K562 (cell line): ENCODE measurements at regions not wholly inside any gene's neighbourhood (a gene's known extent, or its start where the extent isn't known, plus 50 kb on each side); places are given as distances from the start of the nearest gene placed in this dataset.

ENCODE experiments used
- ATAC-seq: fragments of 200-7000 bp; cut with Tn5 transposase; 3 replicates; pipeline ENCODE4 v1.9.1; 2020; ENCODE audit warnings: moderate library complexity
- BruUV-seq: library from RNA; stranded (reverse); fragments of 400-500 nt; replicated peaks from 2 replicates; lab custom pipeline; 2021; lab: Mats Ljungman, UMichigan
- CTCF ChIA-PET: fragments of 300-600 bp; formaldehyde crosslinking; extraction: SDS; loops from one replicate; lab custom pipeline; 2021; ENCODE audit warnings: low intra/inter-chr PET ratio; lab: Yijun Ruan, JAX
- POLR2A ChIA-PET: fragments of 300-600, 350-650 bp; sonication (Branson Sonifier 250); formaldehyde crosslinking; extraction: SDS; loops from one replicate; lab custom pipeline; 2021; ENCODE audit warnings: antibody characterized with exemption, inconsistent platforms; lab: Yijun Ruan, JAX
- DNase-seq, 4 experiments: peaks; one replicate each; pipeline versions ENCODE4 v3.0.0 to v3.0.0-alpha.2; 2011 to 2018; ENCODE audit warnings: low spot score in 3 of 4, mixed read lengths in 3 of 4; ENCODE audit errors: extremely low read depth in 1 of 4
- FAIRE-seq: peaks from 2 replicates; lab custom pipeline; 2011; peaks lifted over from hg19 to GRCh38; lab: Jason Lieb, UNC
- H2AFZ ChIP-seq: 2 replicates; pipeline ENCODE4 v1.6.0; 2011; ENCODE audit warnings: low read depth, low read length, control low read depth, inconsistent platforms
- H3K27ac ChIP-seq: fragments of 200-600 bp; 3 replicates; pipeline ENCODE4 v1.8.0; 2011; ENCODE audit warnings: low read depth, mild to moderate bottlenecking, control low read depth, inconsistent platforms, low read length, moderate library complexity, mixed read lengths; ENCODE audit errors: extremely low read depth
- H3K27me3 ChIP-seq, 2 experiments: fragments of 300-600 bp in 1 of 2; 2 replicates in 1 of 2; 3 replicates in 1 of 2; pipeline versions ENCODE4 v1.6.0 to v1.8.0; 2011; ENCODE audit warnings: inconsistent platforms in 2 of 2, low read length in 2 of 2, mild to moderate bottlenecking in 1 of 2, mixed read lengths in 1 of 2, moderate library complexity in 1 of 2; ENCODE audit not compliant: control insufficient read depth in 2 of 2, insufficient read depth in 2 of 2
- H3K36me3 ChIP-seq: fragments of 300-600 bp; 3 replicates; pipeline ENCODE4 v1.8.0; 2011; ENCODE audit warnings: mild to moderate bottlenecking, low read length, inconsistent platforms; ENCODE audit not compliant: control insufficient read depth, insufficient read depth
- H3K4me1 ChIP-seq, 2 experiments: fragments of 200-600 bp in 1 of 2; replicated peaks in 1 of 2; 2 replicates in 1 of 2; 3 replicates in 1 of 2; pipeline versions ENCODE4 v1.5.1 to v1.8.0; 2011; ENCODE audit warnings: inconsistent platforms in 2 of 2, low read length in 2 of 2, mild to moderate bottlenecking in 1 of 2, mixed read lengths in 1 of 2, moderate library complexity in 1 of 2; ENCODE audit not compliant: control insufficient read depth in 2 of 2, insufficient read depth in 2 of 2
- H3K4me2 ChIP-seq: 2 replicates; pipeline ENCODE4 v1.6.1; 2011; ENCODE audit warnings: low read length, control low read depth, inconsistent platforms, mixed read lengths; ENCODE audit not compliant: insufficient read depth
- H3K4me3 ChIP-seq: fragments of 200-600 bp; sonication (generic), shearing (Covaris generic); 2 replicates; pipeline ENCODE4 v1.5.1; 2016; ENCODE audit warnings: control low read depth, inconsistent platforms
- H3K79me2 ChIP-seq: fragments of 200-600 bp; 3 replicates; pipeline ENCODE4 v1.8.0; 2011; ENCODE audit warnings: low read length, inconsistent platforms; ENCODE audit not compliant: control insufficient read depth, insufficient read depth
- H3K9ac ChIP-seq, 2 experiments: 2 replicates each; pipeline versions ENCODE4 v1.6.0 to v1.6.1; 2011; ENCODE audit warnings: low read depth in 2 of 2, low read length in 2 of 2, control low read depth in 1 of 2, inconsistent platforms in 1 of 2, mild to moderate bottlenecking in 1 of 2, mixed read lengths in 1 of 2; ENCODE audit not compliant: insufficient read depth in 1 of 2
- H3K9me1 ChIP-seq: one replicate; pipeline ENCODE4 v1.6.0; 2011; ENCODE audit warnings: inconsistent platforms, mild to moderate bottlenecking, low read length, moderate library complexity; ENCODE audit not compliant: control insufficient read depth, insufficient read depth
- H3K9me3 ChIP-seq: replicated peaks from 2 replicates; pipeline ENCODE4 v1.5.1; 2011; ENCODE audit warnings: low read depth, low read length, inconsistent platforms; ENCODE audit not compliant: control insufficient read depth, insufficient read depth
- H4K20me1 ChIP-seq: replicated peaks from 2 replicates; pipeline ENCODE4 v1.6.1; 2011; ENCODE audit warnings: low read length, inconsistent platforms, mixed read lengths; ENCODE audit not compliant: control insufficient read depth, insufficient read depth
- ILK ChIP-seq: fragments of 450-650 bp; IDR thresholded peaks from 2 replicates; pipeline ENCODE4 v1.6.1; 2016; ENCODE audit warnings: missing genetic modification characterization, low read depth, mild to moderate bottlenecking, missing compliant biosample characterization, moderate library complexity, borderline replicate concordance
- KAT7 ChIP-seq: sonication (generic); formaldehyde crosslinking; IDR thresholded peaks from 2 replicates; pipeline ENCODE4 v1.8.0; 2022; ENCODE audit warnings: missing genetic modification reagents, mild to moderate bottlenecking, borderline replicate concordance
- KLF6 ChIP-seq: fragments of 250-450 bp; sonication (Bioruptor Pico); IDR thresholded peaks from 2 replicates; pipeline ENCODE4 v1.4.0; 2020; ENCODE audit warnings: mild to moderate bottlenecking, moderate library complexity, borderline replicate concordance
- MBD2 ChIP-seq: sonication (generic); IDR thresholded peaks from 2 replicates; pipeline ENCODE4 v1.6.1; 2016; ENCODE audit warnings: low read depth, borderline replicate concordance
- MED1 ChIP-seq: sonication (generic); formaldehyde crosslinking; IDR thresholded peaks from 2 replicates; pipeline ENCODE4 v1.8.1; 2023; ENCODE audit warnings: missing genetic modification reagents, borderline replicate concordance
- NCOR1 ChIP-seq: fragments of 450-650 bp; IDR thresholded peaks from 2 replicates; pipeline ENCODE4 v1.6.1; 2016; ENCODE audit warnings: mild to moderate bottlenecking, moderate library complexity
- RBM39 ChIP-seq: fragments of 200-400 bp; formaldehyde crosslinking; optimal IDR thresholded peaks from 2 replicates; pipeline ENCODE3; 2018; ENCODE audit warnings: low read depth, low read length
- SMAD3 ChIP-seq: fragments of 450-650 bp; formaldehyde crosslinking; conservative IDR thresholded peaks from 2 replicates; pipeline ENCODE4 v1.4.0; 2020; ENCODE audit warnings: mild to moderate bottlenecking
- STAT6 ChIP-seq: sonication (generic); formaldehyde crosslinking; IDR thresholded peaks from 2 replicates; pipeline ENCODE4 v1.8.1; 2023; ENCODE audit warnings: mild to moderate bottlenecking, missing genetic modification reagents
- TCF15 ChIP-seq: fragments of 250-450 bp; sonication (Bioruptor Pico); IDR thresholded peaks from 2 replicates; pipeline ENCODE4 v1.8.0; 2022; ENCODE audit warnings: moderate library complexity, mild to moderate bottlenecking, inconsistent platforms
- ZKSCAN1 ChIP-seq: fragments of 150-350 bp; IDR thresholded peaks from 2 replicates; pipeline ENCODE4 v1.6.1; 2016; ENCODE audit warnings: low read depth, low read length
- ZNF197 ChIP-seq: fragments of 200-800 bp; sonication (Bioruptor generic); IDR thresholded peaks from 2 replicates; pipeline ENCODE4 v1.6.1; 2016; ENCODE audit warnings: low read depth, missing genetic modification characterization, missing compliant biosample characterization
- ZNF253 ChIP-seq: fragments of 250-450 bp; sonication (Bioruptor Pico); conservative IDR thresholded peaks from 2 replicates; pipeline ENCODE4 v1.6.1; 2021; ENCODE audit warnings: mild to moderate bottlenecking
- ZNF274 ChIP-seq: IDR thresholded peaks from 2 replicates; pipeline ENCODE4 v1.6.1; 2011; ENCODE audit warnings: low read depth, mild to moderate bottlenecking, low read length, moderate library complexity, borderline replicate concordance
- WGBS: fragments of 100-300 bp; shearing (Covaris generic); methylation state at CpG from one replicate; pipeline ENCODE4 v1.1.6; 2016; ENCODE audit warnings: low coverage, mixed read lengths; ENCODE audit not compliant: insufficient coverage; ENCODE audit errors: missing lambda C conversion rate; 5-methylcytosine and 5-hydroxymethylcytosine counted together
- in situ Hi-C: fragments of 300-500 bp; cut with MboI; formaldehyde crosslinking; loops from 4 replicates; pipeline ENCODE4 v1.15.0; 2018; ENCODE audit warnings: inconsistent platforms, mixed read lengths
- intact Hi-C: fragments of 100-400 bp; cut with micrococcal nuclease; formaldehyde crosslinking; loops from 2 replicates; pipeline ENCODE4 v1.14.2; 2022
- TF ChIP-seq, protein P1 (sequence below), 3 experiments: IDR thresholded peaks in 2 of 3; conservative IDR thresholded peaks in 1 of 3; 2 replicates each; pipeline ENCODE4 v1.5.1; 2011 to 2012; ENCODE audit warnings: low read length in 3 of 3, mild to moderate bottlenecking in 3 of 3, control low read depth in 2 of 3, improper control_type of control experiment in 1 of 3, inconsistent platforms in 1 of 3, low read depth in 1 of 3, mixed read lengths in 1 of 3, moderate library complexity in 1 of 3; ENCODE audit not compliant: insufficient read depth in 2 of 3

- TF ChIP-seq, protein P1, sequence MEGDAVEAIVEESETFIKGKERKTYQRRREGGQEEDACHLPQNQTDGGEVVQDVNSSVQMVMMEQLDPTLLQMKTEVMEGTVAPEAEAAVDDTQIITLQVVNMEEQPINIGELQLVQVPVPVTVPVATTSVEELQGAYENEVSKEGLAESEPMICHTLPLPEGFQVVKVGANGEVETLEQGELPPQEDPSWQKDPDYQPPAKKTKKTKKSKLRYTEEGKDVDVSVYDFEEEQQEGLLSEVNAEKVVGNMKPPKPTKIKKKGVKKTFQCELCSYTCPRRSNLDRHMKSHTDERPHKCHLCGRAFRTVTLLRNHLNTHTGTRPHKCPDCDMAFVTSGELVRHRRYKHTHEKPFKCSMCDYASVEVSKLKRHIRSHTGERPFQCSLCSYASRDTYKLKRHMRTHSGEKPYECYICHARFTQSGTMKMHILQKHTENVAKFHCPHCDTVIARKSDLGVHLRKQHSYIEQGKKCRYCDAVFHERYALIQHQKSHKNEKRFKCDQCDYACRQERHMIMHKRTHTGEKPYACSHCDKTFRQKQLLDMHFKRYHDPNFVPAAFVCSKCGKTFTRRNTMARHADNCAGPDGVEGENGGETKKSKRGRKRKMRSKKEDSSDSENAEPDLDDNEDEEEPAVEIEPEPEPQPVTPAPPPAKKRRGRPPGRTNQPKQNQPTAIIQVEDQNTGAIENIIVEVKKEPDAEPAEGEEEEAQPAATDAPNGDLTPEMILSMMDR (IDR thresholded peaks at IDR 0.05 in 2 of 3, conservative IDR thresholded peaks at IDR 0.05 in 1 of 3; ENCODE audit: insufficient read depth in 2 of 3, low read depth in 1 of 3, low read length in 3 of 3): peak; percentile 33 to 47 (median 39)
- TF ChIP-seq STAT6 (CRISPR knock-in tag) (no peak), KLF6 (CRISPR knock-in tag) (no peak)
These were observed 128.7 kb upstream of the PITX1 start (continued) for GRCh38 chr5:135162661-135163265.

- CTCF ChIA-PET: no interaction called here
- Histone ChIP-seq H3K4me3 (no peak overlapping the region), H4K20me1 (no peaks in the 10 kb centered on the region), H2AFZ (no peak overlapping the region), H3K27me3 (no peaks in the 10 kb centered on the region), H3K36me3 (no peaks in the 10 kb centered on the region), H3K27ac (no peak overlapping the region), H3K79me2 (no peaks in the 10 kb centered on the region), H3K4me2 (no peak overlapping the region), H3K9ac (no peak overlapping the region), H3K4me1 (peaks cover 20% of the 10 kb centered on the region in 2 experiments; a peak in 4 of 5 replicates), H3K9me3 (peaks cover 7% of the 10 kb centered on the region), H3K9me1 (no peaks in the 10 kb centered on the region)
- DNase-seq: no peak
- no peak for FAIRE-seq
- 89% methylated on average over 1 of the region's 1 CpG for WGBS
- no peak for ATAC-seq
- POLR2A ChIA-PET: no interaction called here
- in situ Hi-C loops (no loop called here), intact Hi-C loops (no loop called here)
- no TSS peak for BruUV-seq
- no peak for TF ChIP-seq MED1 (CRISPR knock-in tag)
- no peak for TF ChIP-seq ZNF253 (CRISPR knock-in tag)
- TF ChIP-seq ILK: no peak
- no peak for TF ChIP-seq KAT7
- no peak for TF ChIP-seq NCOR1
- no peak for TF ChIP-seq ZKSCAN1
- TF ChIP-seq ZNF274: no peak
- no peak for TF ChIP-seq SMAD3 (CRISPR knock-in tag)
- no peak for TF ChIP-seq RBM39
- no peak for TF ChIP-seq TCF15 (CRISPR knock-in tag)
- no peak for TF ChIP-seq ZNF197
- no peak for TF ChIP-seq MBD2
These were observed 127.2 kb upstream of the PITX1 start for GRCh38 chr5:135161221-135161620.
